ENCODE measurements at regions not wholly inside any gene's neighbourhood (a gene's known extent, or its start where the extent isn't known, plus 50 kb on each side); places are given as distances from the start of the nearest gene placed in this dataset.
"Not testable (repeated sequence)": the region's sequence is repeated elsewhere in the genome, so short reads cannot be mapped to it uniquely, and the experiment has no call there.

DNA sequence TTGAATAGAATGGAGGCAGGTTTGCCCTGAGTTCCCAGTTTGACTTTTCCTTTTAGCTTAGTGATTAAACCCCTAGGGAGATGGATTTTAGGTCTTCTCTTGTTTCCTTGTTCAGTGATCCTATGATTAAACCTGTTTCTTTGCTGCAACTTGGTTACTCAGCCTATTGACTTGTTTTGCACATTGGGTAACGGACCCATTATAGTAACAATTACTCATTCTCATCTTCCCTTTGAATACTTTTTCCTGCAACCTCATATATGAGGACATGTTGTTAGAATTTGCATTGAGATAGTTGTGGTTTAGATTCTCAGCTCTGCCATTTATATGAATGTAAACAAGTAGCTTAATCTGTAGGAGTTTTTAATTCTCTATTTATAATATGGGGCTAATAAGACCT lies 489.2 kb upstream of the CNTN5 start:
- Mint-ChIP-seq H3K4me1 (no peaks in the 10 kb centered on the region), H3K27ac (no peak overlapping the region), H3K27me3 (no peaks in the 10 kb centered on the region), H3K4me3 (no peak overlapping the region), H3K9me3 (no peaks in the 10 kb centered on the region), H3K36me3 (ENCODE audit: low read depth) (no peaks in the 10 kb centered on the region)
- CTCF ChIA-PET: no interaction called here
- no peak for DNase-seq
- POLR2A ChIA-PET: no interaction called here

DNA sequence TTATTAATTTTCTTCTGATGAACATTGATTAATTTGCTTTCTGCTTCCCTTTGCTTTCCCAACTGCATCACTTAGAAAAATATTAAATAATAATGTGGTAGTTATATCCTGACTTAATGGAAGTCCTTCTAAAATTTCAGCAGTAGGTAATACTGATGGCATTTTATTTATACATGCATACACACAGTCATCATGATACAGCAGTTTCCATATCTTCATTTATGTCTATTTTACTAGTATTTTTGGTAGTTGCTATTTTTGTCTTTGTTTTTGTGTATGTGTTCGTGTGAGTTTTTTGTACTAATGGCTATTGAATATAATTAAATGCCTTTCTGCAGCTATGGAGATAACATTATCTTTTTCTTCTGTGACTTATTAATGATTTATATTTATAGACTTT lies 484.7 kb upstream of the CNTN5 start:
- no peak for DNase-seq
- ChIA-PET CTCF (no interaction called here), POLR2A (no interaction called here)
- no peaks in the 10 kb centered on the region for H3K4me1 Mint-ChIP-seq
- peaks cover 3% of the 10 kb centered on the region for H3K9me3 Mint-ChIP-seq
- H3K27ac Mint-ChIP-seq: no peak overlapping the region
- no peaks in the 10 kb centered on the region for H3K27me3 Mint-ChIP-seq
- no peaks in the 10 kb centered on the region for H3K36me3 Mint-ChIP-seq (ENCODE audit: low read depth)
- no peak overlapping the region for H3K4me3 Mint-ChIP-seq

DNA sequence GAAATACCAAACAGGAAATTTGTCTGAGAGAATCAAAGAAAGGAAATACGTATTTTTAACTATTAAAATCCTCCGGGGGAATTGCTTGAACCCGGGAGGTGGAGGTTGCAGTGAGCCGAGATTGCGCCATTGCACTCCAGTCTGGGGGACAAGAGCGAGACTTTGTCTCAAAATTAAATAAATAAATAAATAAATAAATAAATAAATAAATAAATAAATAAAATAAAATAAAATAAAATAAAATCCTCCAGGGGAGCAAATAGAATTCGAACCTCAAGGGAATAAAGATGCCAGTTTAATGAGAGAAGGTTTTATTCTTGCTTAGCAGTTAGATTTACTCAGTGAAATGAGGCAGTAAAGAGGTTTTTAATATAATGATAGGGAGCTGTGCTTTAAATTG lies 482.4 kb upstream of the CNTN5 start:
- H3K4me3 Mint-ChIP-seq; DNase-seq; POLR2A ChIA-PET; H3K36me3 Mint-ChIP-seq (ENCODE audit: low read depth); H3K27me3 Mint-ChIP-seq; H3K4me1 Mint-ChIP-seq; H3K9me3 Mint-ChIP-seq; H3K27ac Mint-ChIP-seq; CTCF ChIA-PET: not testable (repeated sequence)

DNA sequence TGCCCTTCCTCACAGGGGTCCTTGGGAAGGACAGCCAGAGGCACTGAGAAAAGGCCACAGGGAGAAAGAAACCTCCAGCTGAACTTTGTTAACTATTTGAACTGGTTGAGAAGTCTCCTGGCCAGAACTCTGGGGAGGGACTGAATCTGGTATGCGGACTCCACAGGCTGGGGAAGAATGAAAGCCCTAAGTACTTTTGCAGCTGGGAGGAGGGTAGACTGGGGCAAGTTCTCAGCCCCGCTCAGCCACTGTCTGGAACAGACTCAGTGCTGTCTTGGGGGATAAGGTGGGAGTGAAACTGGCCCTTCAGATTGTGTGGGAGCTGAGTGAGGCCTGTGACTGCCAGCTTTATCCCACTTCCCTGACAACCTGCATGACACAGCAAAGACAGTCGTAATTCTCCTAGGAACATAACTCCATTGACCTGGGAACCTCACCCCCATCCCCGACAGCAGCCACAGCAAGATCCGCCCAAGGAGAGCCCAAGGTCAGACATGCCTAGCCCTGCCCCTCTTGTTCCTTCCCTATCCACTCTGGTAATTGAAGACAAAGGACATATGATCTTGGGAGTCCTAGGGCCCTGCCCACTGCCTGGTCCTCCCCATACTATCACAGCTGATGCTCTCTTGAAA lies 475.1 kb upstream of the CNTN5 start:
- Mint-ChIP-seq H3K4me3 (no peak overlapping the region), H3K4me1 (no peaks in the 10 kb centered on the region), H3K27ac (no peak overlapping the region), H3K36me3 (ENCODE audit: low read depth) (no peaks in the 10 kb centered on the region), H3K27me3 (no peaks in the 10 kb centered on the region), H3K9me3 (peaks cover 23% of the 10 kb centered on the region)
- CTCF ChIA-PET: no interaction called here
- DNase-seq: no peak
- POLR2A ChIA-PET: no interaction called here

DNA sequence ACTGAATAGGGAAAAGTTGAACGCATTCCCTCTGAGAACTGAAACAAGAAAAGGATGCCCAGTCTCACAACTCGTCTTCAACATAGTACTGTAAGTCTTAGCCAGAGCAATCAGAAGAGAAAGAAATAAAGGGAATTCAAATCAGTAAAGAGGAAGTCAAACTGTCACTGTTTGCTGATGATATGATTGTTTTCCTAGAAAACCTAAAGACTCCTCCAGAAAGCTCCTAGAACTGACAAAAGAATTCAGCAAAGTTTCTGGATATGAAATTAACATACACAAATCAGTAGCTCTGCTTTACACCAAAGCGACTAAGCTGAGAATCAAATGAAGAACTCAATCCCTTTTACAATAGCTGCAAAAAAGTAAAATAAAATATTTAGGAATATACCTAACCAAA lies 471.2 kb upstream of the CNTN5 start:
- CTCF ChIA-PET: no interaction called here

DNA sequence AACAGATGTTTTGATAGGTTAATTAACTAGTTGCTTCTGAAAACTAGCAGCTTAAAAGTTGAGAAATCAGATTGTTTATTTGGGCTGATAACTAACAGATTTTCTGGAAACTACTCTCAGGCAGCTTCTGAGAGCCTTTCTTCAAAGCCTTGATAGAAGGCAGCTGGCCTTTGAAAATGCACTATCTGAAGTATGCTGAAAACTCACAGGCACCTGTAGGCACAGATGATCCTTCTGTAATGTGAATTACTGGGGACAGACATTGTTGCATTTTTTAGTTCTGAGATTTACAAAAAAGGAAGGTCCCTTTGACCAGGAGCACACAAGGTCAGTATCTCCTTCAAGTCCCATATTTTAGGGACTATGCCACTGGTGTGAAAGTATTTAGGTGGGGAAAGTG lies 460.8 kb upstream of the CNTN5 start:
- peaks cover 4% of the 10 kb centered on the region for H3K9me3 Mint-ChIP-seq
- H3K4me1 Mint-ChIP-seq: no peaks in the 10 kb centered on the region
- CTCF ChIA-PET: no interaction called here
- no peak overlapping the region for H3K27ac Mint-ChIP-seq
- POLR2A ChIA-PET: no interaction called here
- H3K36me3 Mint-ChIP-seq (ENCODE audit: low read depth): no peaks in the 10 kb centered on the region
- no peaks in the 10 kb centered on the region for H3K27me3 Mint-ChIP-seq
- no peak overlapping the region for H3K4me3 Mint-ChIP-seq
- no peak for DNase-seq

More for the DNA sequence above, 471.2 kb upstream of the CNTN5 start:
- no peaks in the 10 kb centered on the region for H3K4me1 Mint-ChIP-seq
- no peak overlapping the region for H3K27ac Mint-ChIP-seq
- no peaks in the 10 kb centered on the region for H3K27me3 Mint-ChIP-seq
- H3K9me3 Mint-ChIP-seq: peaks cover 25% of the 10 kb centered on the region
- no peak for DNase-seq
- no peak overlapping the region for H3K4me3 Mint-ChIP-seq
- no peaks in the 10 kb centered on the region for H3K36me3 Mint-ChIP-seq (ENCODE audit: low read depth)
- POLR2A ChIA-PET: no interaction called here

- Mint-ChIP-seq H3K4me1 (no peaks in the 10 kb centered on the region), H3K36me3 (ENCODE audit: low read depth) (no peaks in the 10 kb centered on the region), H3K27me3 (no peaks in the 10 kb centered on the region), H3K27ac (no peak overlapping the region), H3K4me3 (no peak overlapping the region), H3K9me3 (peaks cover 3% of the 10 kb centered on the region)
- CTCF ChIA-PET: no interaction called here
- POLR2A ChIA-PET: no interaction called here
- DNase-seq: no peak
Measured at GRCh38 chr11:98561252-98561651, 459.5 kb upstream of the CNTN5 start.

GRCh38 chr11:98561877-98562395 lies 458.8 kb upstream of the CNTN5 start:
- H3K4me3 Mint-ChIP-seq: no peak overlapping the region
- POLR2A ChIA-PET: no interaction called here

DNA sequence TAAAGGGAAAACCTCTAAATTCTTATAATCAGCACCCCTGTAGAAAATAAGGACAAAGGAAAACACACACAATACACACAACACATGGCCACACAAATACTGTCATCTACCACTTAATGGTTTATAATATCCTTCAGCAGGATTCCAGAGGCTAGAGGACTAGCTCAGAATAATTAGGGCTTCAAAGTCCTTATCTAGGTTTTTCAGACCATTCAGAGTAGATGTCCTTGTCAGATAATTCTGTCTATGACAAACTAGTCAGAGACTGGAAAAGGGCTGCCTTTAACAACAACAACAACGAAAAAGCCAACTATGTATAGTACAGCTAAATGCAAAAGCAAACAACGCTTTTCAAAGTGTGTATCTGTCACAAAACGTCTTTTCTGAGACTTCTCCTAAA lies 456.5 kb upstream of the CNTN5 start:
- Mint-ChIP-seq H3K4me1 (no peaks in the 10 kb centered on the region), H3K9me3 (peaks cover 4% of the 10 kb centered on the region), H3K27ac (no peak overlapping the region), H3K27me3 (no peaks in the 10 kb centered on the region), H3K4me3 (no peak overlapping the region), H3K36me3 (ENCODE audit: low read depth) (no peaks in the 10 kb centered on the region)
- ChIA-PET POLR2A (no interaction called here), CTCF (no interaction called here)
- no peak for DNase-seq

More at GRCh38 chr11:98561877-98562395, 458.8 kb upstream of the CNTN5 start:
- Mint-ChIP-seq H3K9me3 (peaks cover 3% of the 10 kb centered on the region), H3K4me1 (no peaks in the 10 kb centered on the region), H3K36me3 (ENCODE audit: low read depth) (no peaks in the 10 kb centered on the region), H3K27ac (no peak overlapping the region), H3K27me3 (no peaks in the 10 kb centered on the region)
- DNase-seq: no peak
- CTCF ChIA-PET: no interaction called here

DNA sequence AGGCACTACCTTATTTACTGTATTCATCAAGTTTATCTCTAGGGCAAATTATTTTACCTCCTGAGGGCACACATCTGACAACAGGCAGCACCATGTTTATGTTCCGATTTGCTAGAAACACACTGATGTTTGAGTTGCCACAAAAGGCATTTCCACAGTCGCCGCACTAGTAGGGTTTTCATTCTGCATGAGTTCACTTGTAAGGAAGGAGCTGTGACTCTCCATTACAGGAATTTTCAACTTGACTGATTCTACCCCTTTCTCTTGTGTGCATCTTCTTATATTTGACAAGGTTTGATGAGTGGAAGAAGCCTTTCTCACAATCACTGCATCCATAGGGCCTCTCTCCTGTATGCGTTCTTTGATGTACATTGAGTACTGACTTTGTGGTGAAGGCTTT lies 455.9 kb upstream of the CNTN5 start:
- Mint-ChIP-seq H3K9me3 (peaks cover 5% of the 10 kb centered on the region), H3K27ac (no peak overlapping the region), H3K36me3 (ENCODE audit: low read depth) (no peaks in the 10 kb centered on the region), H3K4me1 (no peaks in the 10 kb centered on the region), H3K4me3 (no peak overlapping the region), H3K27me3 (no peaks in the 10 kb centered on the region)
- ChIA-PET CTCF (no interaction called here), POLR2A (no interaction called here)
- no peak for DNase-seq

- POLR2A ChIA-PET: no interaction called here
- no peak overlapping the region for H3K4me3 Mint-ChIP-seq
- H3K27ac Mint-ChIP-seq: no peak overlapping the region
- H3K9me3 Mint-ChIP-seq: peaks cover 5% of the 10 kb centered on the region
- H3K36me3 Mint-ChIP-seq (ENCODE audit: low read depth): no peaks in the 10 kb centered on the region
- CTCF ChIA-PET: no interaction called here
- no peaks in the 10 kb centered on the region for H3K27me3 Mint-ChIP-seq
- no peak for DNase-seq
- H3K4me1 Mint-ChIP-seq: no peaks in the 10 kb centered on the region
Measured at GRCh38 chr11:98565311-98565710, 455.4 kb upstream of the CNTN5 start.

- Mint-ChIP-seq H3K27ac (no peak overlapping the region), H3K9me3 (peaks cover 5% of the 10 kb centered on the region), H3K4me3 (no peak overlapping the region), H3K36me3 (ENCODE audit: low read depth) (no peaks in the 10 kb centered on the region), H3K4me1 (no peaks in the 10 kb centered on the region), H3K27me3 (no peaks in the 10 kb centered on the region)
- no peak for DNase-seq
- POLR2A ChIA-PET: no interaction called here
- CTCF ChIA-PET: no interaction called here
Measured at GRCh38 chr11:98566978-98567377, 453.8 kb upstream of the CNTN5 start.

DNA sequence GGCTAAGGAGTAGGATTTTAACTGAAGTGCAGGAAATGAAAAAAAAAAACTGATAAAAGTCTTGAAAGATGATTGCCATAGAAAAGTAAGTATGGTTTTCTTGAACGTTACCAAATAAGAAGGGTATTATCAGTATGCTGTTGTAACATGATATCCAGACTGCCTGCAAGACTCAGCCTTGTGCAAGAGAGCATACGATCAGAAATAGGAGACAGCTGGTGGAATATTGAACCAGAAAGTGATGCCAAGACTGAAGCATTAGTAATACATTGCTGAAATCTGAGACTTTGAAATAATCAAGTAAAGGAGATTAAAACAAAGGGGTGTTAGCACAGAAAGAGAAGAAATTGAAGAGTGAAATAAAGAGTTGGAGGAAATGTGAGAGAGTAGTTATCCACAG lies 452.7 kb upstream of the CNTN5 start:
- no peak for DNase-seq
- no peaks in the 10 kb centered on the region for H3K36me3 Mint-ChIP-seq (ENCODE audit: low read depth)
- H3K4me1 Mint-ChIP-seq: no peaks in the 10 kb centered on the region
- POLR2A ChIA-PET: no interaction called here
- CTCF ChIA-PET: no interaction called here
- no peaks in the 10 kb centered on the region for H3K27me3 Mint-ChIP-seq
- H3K9me3 Mint-ChIP-seq: peaks cover 5% of the 10 kb centered on the region
- H3K4me3 Mint-ChIP-seq: no peak overlapping the region
- no peak overlapping the region for H3K27ac Mint-ChIP-seq

DNA sequence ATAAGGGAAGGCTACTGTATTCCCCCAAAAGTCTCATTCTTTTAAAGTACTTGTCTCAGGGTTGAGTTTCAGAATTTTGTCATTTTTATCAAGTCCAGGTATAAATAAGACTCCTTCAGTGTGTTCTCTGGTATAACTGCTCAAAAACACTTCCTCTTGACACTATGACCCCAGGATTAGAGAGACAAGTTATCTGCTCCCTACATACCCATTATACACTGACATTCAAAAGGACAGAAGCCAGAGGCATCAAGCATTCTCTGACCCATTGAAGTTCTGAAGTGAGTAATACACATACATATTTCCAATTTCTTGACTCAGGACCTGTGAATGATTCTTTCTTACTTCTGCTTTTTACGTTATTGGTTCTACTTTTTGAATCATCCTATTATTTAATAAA lies 447.8 kb upstream of the CNTN5 start:
- CTCF ChIA-PET: no interaction called here
- no peak overlapping the region for H3K27ac Mint-ChIP-seq
- no peaks in the 10 kb centered on the region for H3K4me1 Mint-ChIP-seq
- no peaks in the 10 kb centered on the region for H3K27me3 Mint-ChIP-seq
- no peak for DNase-seq
- H3K36me3 Mint-ChIP-seq (ENCODE audit: low read depth): no peaks in the 10 kb centered on the region
- H3K4me3 Mint-ChIP-seq: no peak overlapping the region
- H3K9me3 Mint-ChIP-seq: peaks cover 10% of the 10 kb centered on the region
- POLR2A ChIA-PET: no interaction called here

DNA sequence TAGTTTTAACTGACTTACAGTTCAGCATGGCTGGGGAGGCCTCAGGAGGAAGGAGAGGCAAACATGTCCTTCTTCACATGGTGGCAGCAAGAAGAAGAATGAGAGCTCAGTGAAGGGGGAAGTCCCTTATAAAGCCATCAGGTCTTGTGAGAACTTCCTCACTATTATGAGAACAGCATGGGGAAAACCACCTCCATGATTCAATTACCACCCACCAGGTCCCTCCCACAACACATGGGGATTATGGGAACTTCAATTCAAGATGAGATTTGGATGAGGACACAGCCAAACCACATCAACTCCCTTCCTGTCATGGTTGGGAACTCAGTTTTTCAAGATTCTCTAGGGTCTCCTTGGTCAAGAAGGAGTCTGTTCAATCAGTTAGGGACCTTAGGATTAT lies 432.9 kb upstream of the CNTN5 start:
- ChIA-PET CTCF (no interaction called here), POLR2A (no interaction called here)
- no peaks in the 10 kb centered on the region for H3K36me3 Mint-ChIP-seq (ENCODE audit: low read depth)
- H3K4me1 Mint-ChIP-seq: no peaks in the 10 kb centered on the region
- no peaks in the 10 kb centered on the region for H3K27me3 Mint-ChIP-seq
- H3K4me3 Mint-ChIP-seq: no peak overlapping the region
- no peak overlapping the region for H3K27ac Mint-ChIP-seq
- H3K9me3 Mint-ChIP-seq: peaks cover 15% of the 10 kb centered on the region
- no peak for DNase-seq

Data from activated CD4-positive, alpha-beta memory T cell treated with anti-CD3 and anti-CD28 coated beads, Interleukin-2, amount 10 ng/mL, durations not matched to agents 7 days and 5 days (primary cell).